Panc1 (cell line): ENCODE measurements at regions not wholly inside any gene's neighbourhood (a gene's known extent, or its start where the extent isn't known, plus 50 kb on each side); places are given as distances from the start of the nearest gene placed in this dataset.

Experiments
- POLR2AphosphoS5 ChIP-seq: IDR thresholded peaks from 2 replicates; pipeline ENCODE4 v1.6.1; 2012; ENCODE audit warnings: mild to moderate bottlenecking, low read depth, low read length, moderate library complexity
- TF ChIP-seq, protein P1 (sequence below): fragments of 450-650 bp; IDR thresholded peaks from 2 replicates; pipeline ENCODE4 v1.5.1; 2017; ENCODE audit warnings: mild to moderate bottlenecking
- TF ChIP-seq, protein P2 (sequence below), 2 experiments: IDR thresholded peaks; 2 replicates each; pipeline ENCODE4 v1.6.1; 2011 to 2012; ENCODE audit warnings: low read depth in 2 of 2, control low read depth in 1 of 2, low read length in 1 of 2, mild to moderate bottlenecking in 1 of 2, moderate library complexity in 1 of 2; ENCODE audit not compliant: insufficient read depth in 1 of 2

DNA sequence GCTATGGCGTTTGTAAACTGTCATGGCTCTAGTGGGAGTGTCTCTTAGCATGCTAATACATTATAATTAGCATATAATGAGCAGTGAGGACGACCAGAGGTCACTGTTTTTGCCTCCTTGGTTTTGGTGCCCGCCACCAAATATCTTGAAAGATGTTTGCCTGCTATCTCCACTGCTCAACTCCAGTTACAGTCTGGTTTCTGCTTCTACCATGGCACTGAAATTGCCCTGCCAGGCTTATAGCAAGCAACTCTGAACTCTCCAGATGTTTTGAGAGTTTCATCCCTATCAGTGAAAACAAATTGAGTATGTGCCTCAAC lies 122.1 kb upstream of the SPRY4 start:
- TF ChIP-seq, protein P1, sequence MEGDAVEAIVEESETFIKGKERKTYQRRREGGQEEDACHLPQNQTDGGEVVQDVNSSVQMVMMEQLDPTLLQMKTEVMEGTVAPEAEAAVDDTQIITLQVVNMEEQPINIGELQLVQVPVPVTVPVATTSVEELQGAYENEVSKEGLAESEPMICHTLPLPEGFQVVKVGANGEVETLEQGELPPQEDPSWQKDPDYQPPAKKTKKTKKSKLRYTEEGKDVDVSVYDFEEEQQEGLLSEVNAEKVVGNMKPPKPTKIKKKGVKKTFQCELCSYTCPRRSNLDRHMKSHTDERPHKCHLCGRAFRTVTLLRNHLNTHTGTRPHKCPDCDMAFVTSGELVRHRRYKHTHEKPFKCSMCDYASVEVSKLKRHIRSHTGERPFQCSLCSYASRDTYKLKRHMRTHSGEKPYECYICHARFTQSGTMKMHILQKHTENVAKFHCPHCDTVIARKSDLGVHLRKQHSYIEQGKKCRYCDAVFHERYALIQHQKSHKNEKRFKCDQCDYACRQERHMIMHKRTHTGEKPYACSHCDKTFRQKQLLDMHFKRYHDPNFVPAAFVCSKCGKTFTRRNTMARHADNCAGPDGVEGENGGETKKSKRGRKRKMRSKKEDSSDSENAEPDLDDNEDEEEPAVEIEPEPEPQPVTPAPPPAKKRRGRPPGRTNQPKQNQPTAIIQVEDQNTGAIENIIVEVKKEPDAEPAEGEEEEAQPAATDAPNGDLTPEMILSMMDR, result no peak
- no peak for TF ChIP-seq POLR2AphosphoS5
- TF ChIP-seq, protein P2, sequence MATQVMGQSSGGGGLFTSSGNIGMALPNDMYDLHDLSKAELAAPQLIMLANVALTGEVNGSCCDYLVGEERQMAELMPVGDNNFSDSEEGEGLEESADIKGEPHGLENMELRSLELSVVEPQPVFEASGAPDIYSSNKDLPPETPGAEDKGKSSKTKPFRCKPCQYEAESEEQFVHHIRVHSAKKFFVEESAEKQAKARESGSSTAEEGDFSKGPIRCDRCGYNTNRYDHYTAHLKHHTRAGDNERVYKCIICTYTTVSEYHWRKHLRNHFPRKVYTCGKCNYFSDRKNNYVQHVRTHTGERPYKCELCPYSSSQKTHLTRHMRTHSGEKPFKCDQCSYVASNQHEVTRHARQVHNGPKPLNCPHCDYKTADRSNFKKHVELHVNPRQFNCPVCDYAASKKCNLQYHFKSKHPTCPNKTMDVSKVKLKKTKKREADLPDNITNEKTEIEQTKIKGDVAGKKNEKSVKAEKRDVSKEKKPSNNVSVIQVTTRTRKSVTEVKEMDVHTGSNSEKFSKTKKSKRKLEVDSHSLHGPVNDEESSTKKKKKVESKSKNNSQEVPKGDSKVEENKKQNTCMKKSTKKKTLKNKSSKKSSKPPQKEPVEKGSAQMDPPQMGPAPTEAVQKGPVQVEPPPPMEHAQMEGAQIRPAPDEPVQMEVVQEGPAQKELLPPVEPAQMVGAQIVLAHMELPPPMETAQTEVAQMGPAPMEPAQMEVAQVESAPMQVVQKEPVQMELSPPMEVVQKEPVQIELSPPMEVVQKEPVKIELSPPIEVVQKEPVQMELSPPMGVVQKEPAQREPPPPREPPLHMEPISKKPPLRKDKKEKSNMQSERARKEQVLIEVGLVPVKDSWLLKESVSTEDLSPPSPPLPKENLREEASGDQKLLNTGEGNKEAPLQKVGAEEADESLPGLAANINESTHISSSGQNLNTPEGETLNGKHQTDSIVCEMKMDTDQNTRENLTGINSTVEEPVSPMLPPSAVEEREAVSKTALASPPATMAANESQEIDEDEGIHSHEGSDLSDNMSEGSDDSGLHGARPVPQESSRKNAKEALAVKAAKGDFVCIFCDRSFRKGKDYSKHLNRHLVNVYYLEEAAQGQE (IDR thresholded peaks at IDR 0.05; ENCODE audit: insufficient read depth in 1 of 2, low read depth in 2 of 2, low read length in 1 of 2), result no peak
